ENCODE measurements at regions not wholly inside any gene's neighbourhood (a gene's known extent, or its start where the extent isn't known, plus 50 kb on each side); places are given as distances from the start of the nearest gene placed in this dataset.
A peak's percentile ranks its signal among the peaks of the same experiment; 100 is the strongest.

DNA sequence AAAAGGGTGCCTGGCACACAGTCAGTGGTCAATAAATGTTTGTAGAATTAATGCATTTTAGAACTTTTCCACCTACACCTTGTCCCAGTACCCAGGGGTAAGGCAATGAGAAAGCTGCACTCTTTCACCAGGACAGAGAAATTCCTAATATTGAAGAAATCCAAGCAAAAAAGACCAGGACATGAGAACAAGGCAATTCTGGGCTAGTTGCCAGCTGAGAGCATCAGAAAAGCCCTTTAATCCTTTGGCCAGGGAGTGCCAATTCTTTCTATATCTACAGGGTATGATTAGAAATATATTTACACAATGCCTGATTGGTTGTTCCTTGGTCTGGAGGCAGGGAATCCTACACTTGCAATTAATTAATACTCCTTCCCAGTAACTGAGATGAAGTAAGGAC is 492.4 kb upstream of the NFIA start:
- DNase-seq (ENCODE audit: low read depth): peak; percentile 39
- no peak overlapping the region for H3K4me3 ChIP-seq (ENCODE audit: low read depth, low read length)

DNA sequence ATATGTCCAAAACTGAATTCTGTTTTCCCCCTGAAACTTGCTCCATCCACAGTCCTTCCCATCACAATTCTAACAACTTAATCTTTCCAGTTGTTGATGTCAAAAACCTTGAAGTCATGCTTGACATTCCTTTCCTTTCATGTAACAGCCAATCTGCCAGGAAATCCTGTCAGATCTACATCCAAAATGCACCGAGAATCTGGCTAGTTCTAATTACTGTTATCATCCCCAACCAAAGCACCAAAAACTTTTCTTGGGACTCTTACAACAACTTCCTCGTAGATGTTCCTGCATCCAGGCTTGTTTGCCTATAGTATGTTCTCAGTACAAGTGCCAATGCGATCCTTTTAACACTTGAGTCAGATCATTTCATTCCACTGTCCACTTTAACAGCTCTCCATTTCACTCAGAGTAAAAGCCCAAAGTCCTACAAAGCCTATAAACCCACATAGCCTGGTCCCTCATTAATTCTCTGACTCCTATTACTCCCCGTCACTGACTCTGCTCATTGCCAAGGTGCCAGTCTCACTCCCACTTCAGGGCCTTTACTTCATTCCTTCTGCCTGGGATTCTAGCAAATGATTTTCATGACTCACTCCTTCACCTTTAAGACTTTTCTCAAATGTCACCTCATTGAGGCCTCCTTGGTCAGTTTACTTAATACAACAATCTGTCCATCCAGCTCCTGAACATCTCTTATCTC is 493.2 kb upstream of the NFIA start:
- no peak overlapping the region for H3K4me3 ChIP-seq (ENCODE audit: low read depth, low read length)
- no peak for DNase-seq (ENCODE audit: low read depth)

DNA sequence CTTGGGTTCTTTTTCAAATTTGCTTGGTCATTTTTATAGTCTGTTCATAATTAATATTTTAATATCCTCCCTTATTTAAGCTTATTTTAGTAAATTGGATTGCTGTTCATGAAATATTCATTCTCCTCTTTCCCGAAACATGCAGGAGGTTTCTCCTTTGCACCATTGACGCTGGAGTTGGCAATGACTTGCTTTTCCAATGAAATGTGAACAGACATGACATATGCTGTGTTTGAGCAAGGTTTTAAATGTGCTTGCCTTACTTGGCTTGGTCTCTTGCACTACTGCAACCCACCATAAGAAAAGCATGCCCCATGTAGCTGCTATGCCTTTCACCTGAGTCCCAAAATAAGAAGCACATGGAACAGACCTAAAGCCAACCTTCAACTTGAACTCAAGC is 498.0 kb upstream of the NFIA start:
- DNase-seq (ENCODE audit: low read depth): no peak
- no peak overlapping the region for H3K4me3 ChIP-seq (ENCODE audit: low read depth, low read length)

DNA sequence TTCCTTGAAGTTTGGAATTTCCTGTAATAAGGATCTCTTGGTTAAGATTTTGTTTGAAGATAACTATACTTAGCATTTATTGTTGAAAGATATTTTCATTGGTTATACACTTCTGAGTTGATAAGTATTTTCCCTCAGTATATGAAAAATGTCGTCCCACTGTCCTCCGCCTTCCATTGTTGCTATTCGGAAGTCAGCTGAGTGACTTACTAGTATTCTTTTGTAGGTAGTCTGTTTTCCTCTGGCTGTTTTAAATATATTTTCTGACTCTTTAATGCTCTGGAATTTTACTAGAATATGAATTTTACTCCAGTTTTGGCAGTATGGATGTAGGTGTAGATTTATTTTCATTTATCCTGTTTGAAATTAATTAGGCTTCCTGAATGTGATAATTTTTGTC is 498.7 kb upstream of the NFIA start:
- no peak overlapping the region for H3K4me3 ChIP-seq (ENCODE audit: low read depth, low read length)
- no peak for DNase-seq (ENCODE audit: low read depth)

DNA sequence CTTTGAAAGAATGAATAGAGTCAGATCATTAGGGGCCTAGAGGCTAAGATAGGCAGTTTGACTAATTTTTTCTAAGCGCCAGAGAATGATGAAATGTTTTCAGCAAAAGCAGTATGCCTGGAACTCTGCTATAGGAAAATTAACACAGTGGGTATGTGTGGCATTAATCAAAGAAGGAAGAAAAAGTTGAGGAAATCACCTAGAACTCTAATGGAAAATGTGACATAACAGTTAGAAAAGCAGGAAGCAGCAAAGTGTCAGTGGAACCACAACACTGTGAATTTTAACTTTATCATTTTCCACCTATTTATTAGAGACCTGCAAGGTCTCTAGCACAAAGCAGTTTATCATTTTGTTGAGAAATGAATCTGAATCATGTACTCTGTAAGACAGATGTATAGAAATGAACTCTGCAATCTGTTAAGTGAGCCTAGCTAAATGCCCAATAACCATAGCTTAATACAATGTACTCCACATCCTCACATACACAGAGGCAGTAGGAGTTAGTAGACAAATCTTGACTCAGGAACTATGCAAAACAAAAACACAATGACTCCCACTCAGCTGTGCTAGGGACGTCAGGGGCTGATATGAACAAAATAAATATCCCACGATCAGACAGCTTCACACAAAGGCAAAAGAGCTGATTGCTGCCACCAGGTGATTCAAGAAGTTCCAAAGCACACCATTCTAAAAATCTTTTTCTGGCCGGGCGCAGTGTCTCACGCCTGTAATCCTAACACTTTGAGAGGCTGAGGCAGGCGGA is 500.7 kb upstream of the NFIA start:
- no peak overlapping the region for H3K4me3 ChIP-seq (ENCODE audit: low read depth, low read length)
- DNase-seq (ENCODE audit: low read depth): no peak

DNA sequence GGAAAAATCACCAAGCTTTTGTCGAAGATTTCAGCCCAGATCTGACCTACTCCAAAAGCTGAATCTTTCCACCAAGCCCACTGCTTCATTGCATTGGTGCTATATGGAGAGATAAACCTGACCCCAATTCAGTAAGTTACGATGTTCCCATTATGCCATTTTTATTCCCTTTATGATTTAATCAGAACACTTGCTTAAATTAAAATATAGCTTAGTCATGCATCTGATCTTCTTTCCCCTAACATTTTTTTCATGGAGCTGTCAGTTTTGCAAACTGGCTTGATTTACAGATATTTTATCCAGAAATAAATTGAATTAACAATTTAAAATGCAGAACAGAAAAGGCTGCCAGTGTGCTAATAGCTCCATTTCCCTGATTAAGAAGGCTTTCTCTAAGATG is 503.5 kb upstream of the C1orf87 start:
- DNase-seq (ENCODE audit: low read depth): no peak
- H3K4me3 ChIP-seq (ENCODE audit: low read depth, low read length): no peak overlapping the region

DNA sequence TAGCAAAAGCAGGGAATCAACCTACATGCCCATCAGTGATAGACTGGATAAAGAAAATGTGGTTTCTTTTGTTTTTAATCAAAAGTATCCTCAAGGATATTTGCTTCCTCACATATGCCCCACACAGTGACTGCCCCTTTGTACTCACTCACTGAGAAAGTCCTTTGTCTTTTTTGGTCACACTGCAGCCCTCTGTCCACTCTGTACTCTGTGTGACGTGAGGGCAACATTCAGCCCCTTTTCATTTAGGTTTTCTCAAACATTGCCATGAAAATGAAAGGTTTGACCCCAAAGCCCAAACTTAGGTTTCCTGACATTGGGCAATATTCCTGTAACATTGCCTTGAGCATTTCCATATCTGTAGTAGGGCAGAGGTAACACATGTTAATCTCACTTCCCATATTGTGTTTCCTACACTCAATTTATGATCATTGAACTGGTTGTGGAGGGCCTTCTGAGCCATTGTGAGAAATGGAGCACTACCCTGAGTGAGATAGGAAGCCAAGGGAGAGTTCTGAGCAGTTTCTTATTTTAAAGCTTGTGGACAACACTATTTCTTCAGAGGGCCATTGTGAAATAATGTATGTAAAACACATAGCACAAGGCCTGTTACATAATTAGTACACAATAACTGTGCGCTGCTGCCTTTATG is 501.9 kb upstream of the C1orf87 start:
- no peak for DNase-seq (ENCODE audit: low read depth)
- H3K4me3 ChIP-seq (ENCODE audit: low read depth, low read length): no peak overlapping the region

DNA sequence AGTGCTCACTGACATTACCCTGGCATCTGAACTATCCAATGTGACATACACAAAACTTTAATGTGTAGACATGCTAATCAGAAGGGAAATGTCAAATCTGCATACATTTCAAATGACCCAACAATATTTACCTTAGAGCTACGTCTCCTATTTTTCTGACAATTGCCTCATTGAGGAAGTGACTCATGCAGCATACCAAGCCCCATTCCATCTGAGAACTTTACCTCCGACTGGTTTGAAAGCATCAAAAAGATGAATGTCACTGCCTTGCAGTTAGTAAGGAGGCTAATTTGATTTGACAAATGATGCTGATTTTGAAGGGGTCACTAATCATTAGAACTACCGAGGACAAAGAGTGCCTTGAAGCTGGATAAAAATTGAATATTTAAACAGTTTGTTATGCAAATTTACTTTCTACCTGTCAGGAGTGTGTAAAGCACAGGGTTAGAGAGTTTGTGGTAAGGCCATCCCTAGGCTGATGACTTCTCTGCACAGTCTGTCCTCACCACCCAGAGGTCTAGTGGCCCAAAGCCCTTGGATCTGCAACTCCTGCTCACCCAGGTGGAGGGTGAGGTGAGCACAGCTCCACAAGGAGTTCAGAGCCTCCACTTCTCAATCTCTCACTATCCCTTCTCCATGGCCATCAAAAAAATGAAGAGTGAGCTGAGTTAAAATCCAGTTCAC is 500.3 kb upstream of the C1orf87 start:
- no peak overlapping the region for H3K4me3 ChIP-seq (ENCODE audit: low read depth, low read length)
- peak; percentile 64 for DNase-seq (ENCODE audit: low read depth)

DNA sequence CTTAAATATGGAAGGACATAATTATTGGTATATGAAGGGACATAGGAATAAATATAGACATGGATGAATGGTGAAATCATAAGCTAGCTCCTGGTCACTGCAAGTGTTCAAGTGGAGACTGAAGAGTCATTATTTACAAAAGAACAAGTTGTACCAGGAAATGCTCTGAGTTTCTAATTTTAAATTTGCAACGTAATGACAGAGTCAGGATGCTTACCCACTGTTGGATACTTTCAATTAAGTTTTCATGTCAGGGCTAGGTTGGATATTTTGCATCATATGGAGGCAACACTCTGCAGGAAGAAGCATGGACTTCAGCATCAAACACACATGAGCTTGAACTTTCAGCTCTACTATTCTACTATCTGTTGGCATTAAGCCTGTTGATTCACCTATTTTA is 499.6 kb upstream of the C1orf87 start:
- DNase-seq (ENCODE audit: low read depth): peak; percentile 69
- H3K4me3 ChIP-seq (ENCODE audit: low read depth, low read length): no peak overlapping the region

DNA sequence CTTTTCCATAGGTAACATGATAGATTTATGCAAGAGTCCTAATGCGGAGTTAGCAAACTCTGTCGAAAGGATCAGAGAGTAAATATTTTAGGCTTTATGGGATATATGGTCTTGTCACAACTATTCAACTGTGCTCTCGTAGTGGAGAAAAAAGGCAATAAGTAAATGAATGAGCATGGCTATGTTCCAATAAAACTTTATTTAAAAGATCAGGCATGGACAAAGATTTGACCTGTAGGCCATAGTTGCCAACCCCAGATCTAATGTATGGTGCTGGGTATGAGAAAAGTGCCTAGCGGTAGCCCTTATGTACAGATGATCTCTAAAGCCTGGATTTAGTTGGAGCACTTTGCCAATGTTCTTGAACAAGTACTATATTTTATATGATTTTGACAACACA is 498.8 kb upstream of the C1orf87 start:
- DNase-seq (ENCODE audit: low read depth): no peak
- H3K4me3 ChIP-seq (ENCODE audit: low read depth, low read length): no peak overlapping the region

DNA sequence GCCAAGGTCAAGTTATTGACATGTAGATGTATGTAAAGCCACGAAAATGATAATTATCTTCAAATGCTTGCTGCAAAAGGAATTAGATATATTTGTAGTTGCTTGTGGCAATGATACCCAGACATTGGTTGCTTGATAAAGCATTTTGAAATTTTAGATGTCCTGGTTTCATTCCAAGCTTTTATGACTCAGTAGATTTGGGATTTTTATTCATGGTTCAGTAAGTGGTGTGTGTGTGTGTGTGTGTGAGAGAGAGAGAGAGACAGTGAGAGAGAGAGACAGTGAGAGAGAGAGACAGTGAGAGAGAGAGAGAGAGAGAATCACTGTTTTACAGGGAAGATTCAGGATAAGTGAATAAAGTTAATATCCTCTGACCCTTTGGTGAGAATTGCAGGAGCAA is 498.2 kb upstream of the C1orf87 start:
- no peak overlapping the region for H3K4me3 ChIP-seq (ENCODE audit: low read depth, low read length)
- peak; percentile 54 for DNase-seq (ENCODE audit: low read depth)

DNA sequence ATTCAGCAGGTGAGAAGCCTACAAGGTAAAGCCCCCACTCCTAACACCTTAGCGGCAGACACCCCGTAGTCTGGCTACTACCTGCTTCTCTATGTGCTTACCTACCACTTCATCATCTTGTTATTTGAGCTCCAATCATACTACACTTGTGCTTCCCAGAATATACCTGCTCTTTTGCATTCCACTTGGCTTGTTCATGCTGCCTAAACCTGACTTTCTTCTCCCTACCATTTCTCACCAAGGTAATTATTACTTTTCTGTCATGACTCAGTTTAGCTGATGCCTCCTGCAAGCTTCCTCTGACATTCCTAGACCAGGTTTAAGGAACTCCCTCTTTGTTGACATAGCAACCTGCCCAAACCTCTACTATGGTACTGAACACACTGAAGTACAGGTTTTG is 495.6 kb upstream of the C1orf87 start:
- no peak for DNase-seq (ENCODE audit: low read depth)
- no peak overlapping the region for H3K4me3 ChIP-seq (ENCODE audit: low read depth, low read length)

DNA sequence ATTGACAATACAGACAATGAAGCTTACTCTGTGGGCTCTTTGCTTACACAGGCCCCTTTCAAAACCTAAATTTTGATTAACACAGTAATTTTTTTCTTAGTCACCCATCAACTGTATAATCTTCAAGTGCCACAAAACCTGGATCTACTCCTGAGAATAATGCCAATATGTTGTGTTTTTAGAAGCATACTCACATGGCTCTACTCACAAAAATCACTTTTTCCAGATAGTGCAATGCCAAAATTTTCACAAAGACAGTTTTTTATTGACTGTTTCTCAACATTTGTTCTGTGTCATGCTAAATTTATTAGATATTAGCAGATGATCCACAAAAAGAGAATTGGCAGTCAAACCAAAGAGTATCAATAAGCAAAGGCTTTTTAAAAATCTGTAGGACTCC is 493.7 kb upstream of the C1orf87 start:
- DNase-seq (ENCODE audit: low read depth): no peak
- no peak overlapping the region for H3K4me3 ChIP-seq (ENCODE audit: low read depth, low read length)

DNA sequence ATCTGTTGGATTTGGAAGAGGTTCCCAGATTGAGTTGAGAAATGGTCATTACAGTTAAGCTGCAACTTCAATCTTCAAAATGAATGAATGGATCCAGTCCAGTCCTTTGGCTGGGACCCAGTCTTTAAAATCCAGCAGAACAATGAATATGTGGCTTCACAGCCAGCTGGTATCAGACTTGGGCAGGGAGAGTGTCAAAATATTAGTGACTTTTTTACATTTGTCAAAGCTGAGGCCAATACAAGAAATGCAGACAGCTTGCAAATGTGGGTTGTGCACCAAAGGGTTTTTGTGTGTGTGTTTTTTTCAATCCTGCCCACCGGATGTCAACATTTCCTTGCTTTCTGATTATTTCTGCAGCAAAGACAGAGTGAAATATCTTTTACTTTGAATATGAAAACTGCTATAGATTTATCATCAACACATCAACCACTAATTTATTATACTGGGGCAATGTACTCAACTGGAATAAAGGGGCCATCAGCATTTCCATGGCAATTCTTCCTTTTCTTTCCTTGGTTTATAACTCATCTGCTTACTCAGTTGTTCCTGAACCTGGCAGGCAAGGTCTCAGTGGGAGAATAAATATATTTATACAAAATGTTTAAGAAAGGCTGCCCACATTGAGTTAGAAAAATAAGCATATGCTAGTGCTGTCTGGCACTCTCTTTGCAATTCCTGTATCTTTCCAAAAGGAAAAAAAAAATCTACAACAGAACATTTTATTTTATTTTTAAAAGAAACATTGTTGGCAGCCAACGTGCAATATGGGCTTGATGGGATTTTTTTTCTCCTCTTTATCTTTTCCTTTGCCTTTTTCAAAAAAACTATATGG is 491.6 kb upstream of the C1orf87 start:
- H3K4me3 ChIP-seq (ENCODE audit: low read depth, low read length): no peak overlapping the region

DNA sequence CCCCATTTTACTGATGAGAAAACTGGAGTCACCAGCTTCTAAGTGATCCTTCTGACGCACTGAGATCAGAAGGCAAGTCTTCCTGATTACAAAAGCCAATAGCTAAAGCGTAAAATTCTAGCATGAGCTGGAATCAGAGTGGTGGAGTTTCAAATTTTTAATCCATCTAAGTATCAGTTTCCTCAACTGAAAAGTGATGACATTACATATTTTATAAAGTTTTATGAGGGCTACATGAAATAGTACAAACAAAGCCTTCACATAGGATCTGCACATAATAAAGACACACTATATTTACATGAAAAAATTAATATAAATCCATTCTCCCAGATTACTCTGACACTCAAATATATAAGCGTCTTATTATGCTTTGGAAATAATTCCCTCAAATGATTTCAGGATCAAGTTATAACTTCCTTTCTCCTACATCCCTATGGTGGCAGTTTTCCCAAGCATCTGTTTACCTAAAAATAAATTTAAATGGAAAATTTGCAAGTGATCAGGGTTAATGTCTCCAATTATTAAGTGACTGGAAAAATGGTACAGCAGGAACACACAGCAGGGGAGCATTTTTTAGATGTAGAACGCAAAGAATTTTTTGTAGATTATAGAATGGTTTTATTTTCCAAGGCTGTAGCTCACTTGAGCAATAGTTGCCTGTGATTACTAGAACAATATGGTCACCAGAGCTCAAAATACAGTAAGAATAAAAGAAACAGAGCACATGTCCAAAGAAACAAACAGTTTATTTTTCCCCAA is 490.4 kb upstream of the C1orf87 start:
- no peak for DNase-seq (ENCODE audit: low read depth)
- H3K4me3 ChIP-seq (ENCODE audit: low read depth, low read length): no peak overlapping the region

More for the DNA sequence above, 491.6 kb upstream of the C1orf87 start:
- no peak for DNase-seq (ENCODE audit: low read depth)

DNA sequence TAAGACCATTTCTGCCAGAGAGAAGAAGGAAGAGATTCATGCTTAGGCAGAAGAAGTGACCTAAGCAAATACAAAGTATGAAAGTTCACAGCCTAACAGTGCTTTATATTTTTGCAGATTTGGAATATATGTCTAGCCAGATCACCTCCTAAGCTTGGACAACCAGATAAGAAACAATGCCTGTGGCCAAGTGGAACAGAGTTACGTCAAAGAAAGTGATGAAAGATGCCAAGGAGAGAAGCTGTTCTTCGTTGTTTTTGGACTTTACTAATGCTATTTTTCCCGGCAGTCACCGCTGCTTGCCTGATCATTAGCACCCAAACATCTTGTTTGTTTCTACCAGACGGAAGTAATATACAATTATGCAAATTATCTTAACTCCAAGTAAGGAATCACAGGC is 489.2 kb upstream of the C1orf87 start:
- no peak overlapping the region for H3K4me3 ChIP-seq (ENCODE audit: low read depth, low read length)
- no peak for DNase-seq (ENCODE audit: low read depth)

DNA sequence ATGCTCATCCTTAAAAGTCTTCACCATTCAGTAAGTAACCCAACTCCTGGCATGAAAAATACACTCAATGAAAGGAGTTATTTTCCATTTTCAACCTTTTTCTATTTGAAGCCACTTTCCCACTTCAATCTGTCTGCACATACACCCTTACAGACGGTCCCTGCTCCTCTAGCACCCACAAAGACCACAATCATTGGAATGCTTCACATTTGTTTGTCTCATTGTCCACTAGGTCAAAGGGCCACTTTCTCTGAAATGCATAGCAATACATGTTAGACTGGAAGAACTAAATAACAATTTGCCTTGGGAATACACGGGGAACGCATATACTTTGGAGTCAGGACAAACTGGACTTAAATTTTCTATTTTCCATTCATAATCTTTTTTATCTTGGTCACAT is 487.1 kb upstream of the C1orf87 start:
- no peak for DNase-seq (ENCODE audit: low read depth)
- no peak overlapping the region for H3K4me3 ChIP-seq (ENCODE audit: low read depth, low read length)

DNA sequence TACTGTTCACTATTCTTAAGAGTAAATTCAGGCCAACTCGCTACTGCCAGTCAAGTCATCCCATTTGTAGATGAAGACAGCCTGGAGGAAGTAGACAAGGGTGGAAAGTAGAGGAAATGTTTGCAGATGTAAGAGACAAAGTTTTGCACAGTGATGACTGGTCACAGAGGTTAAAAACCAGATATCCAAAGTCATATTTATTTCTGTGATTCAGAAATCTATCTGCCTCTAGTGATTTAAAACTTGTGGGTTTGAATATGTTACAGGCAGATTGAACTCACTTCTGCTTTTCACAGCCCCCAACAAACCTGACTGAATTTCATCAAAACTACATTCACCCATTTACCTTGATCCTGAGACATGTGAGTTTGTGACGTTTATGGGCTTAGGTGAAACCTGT is 484.7 kb upstream of the C1orf87 start:
- no peak overlapping the region for H3K4me3 ChIP-seq (ENCODE audit: low read depth, low read length)
- DNase-seq (ENCODE audit: low read depth): no peak

DNA sequence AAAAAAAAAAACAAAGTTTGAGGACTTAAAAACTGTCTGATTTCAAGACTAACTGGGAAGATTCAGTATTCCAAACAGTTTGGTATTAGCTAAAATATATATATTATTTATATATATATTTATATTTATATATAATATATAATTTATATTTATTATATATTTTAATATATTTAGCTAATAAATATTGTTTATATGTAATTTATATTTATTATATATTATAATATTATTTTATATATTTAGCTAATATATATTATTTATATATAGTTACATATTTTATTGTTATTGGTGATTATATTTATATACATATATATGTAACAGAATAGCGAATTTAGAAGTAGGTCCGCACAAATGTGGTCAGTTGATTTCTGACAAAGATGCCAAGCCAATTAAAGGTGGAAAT is 480.2 kb upstream of the C1orf87 start:
- no peak overlapping the region for H3K4me3 ChIP-seq (ENCODE audit: low read depth, low read length)
- no peak for DNase-seq (ENCODE audit: low read depth)

Measured in skeletal muscle cell (primary cell).